GM19455 (cell line): ENCODE measurements at regions not wholly inside any gene's neighbourhood (a gene's known extent, or its start where the extent isn't known, plus 50 kb on each side); places are given as distances from the start of the nearest gene placed in this dataset.

Source experiments
- ATAC-seq: cut with Tn5 transposase; IDR thresholded peaks from one replicate; pipeline ENCODE4 v1.9.1; 2021; ENCODE audit not compliant: unreplicated experiment

GRCh38 chr22:22417495-22418162, 90.9 kb downstream of the ZNF280B start:
- no peak for ATAC-seq

- no peak for ATAC-seq
These were observed 90.4 kb downstream of the ZNF280B start for GRCh38 chr22:22418163-22418549.

- ATAC-seq: no peak
These were observed 89.6 kb downstream of the ZNF280B start for GRCh38 chr22:22418957-22419356.

GRCh38 chr22:22420580-22420979, 88.0 kb downstream of the ZNF280B start:
- ATAC-seq: no peak

- no peak for ATAC-seq
These were observed 87.2 kb downstream of the ZNF280B start for GRCh38 chr22:22421392-22421791.

GRCh38 chr22:22422629-22423112, 85.9 kb downstream of the ZNF280B start:
- ATAC-seq: peak; percentile 85

- ATAC-seq: no peak
These were observed 84.9 kb downstream of the ZNF280B start for GRCh38 chr22:22423681-22424080.

GRCh38 chr22:22424210-22424800, 84.2 kb downstream of the ZNF280B start:
- ATAC-seq: no peak

- ATAC-seq: no peak
These were observed 83.6 kb downstream of the ZNF280B start for GRCh38 chr22:22424956-22425355.

- ATAC-seq: no peak
These were observed 83.2 kb downstream of the ZNF280B start for GRCh38 chr22:22425356-22425755.

- ATAC-seq: no peak
These were observed 82.5 kb downstream of the ZNF280B start for GRCh38 chr22:22425783-22426624.

- no peak for ATAC-seq
These were observed 80.9 kb downstream of the ZNF280B start for GRCh38 chr22:22427542-22428065.

GRCh38 chr22:22428222-22429098, 80.1 kb downstream of the ZNF280B start:
- no peak for ATAC-seq

- ATAC-seq: no peak
These were observed 79.0 kb downstream of the ZNF280B start for GRCh38 chr22:22429369-22430108.

GRCh38 chr22:22430111-22430820, 78.3 kb downstream of the ZNF280B start:
- no peak for ATAC-seq

- no peak for ATAC-seq
These were observed 77.0 kb downstream of the ZNF280B start for GRCh38 chr22:22431271-22432220.

- ATAC-seq: no peak
These were observed 76.1 kb downstream of the ZNF280B start for GRCh38 chr22:22432479-22432878.

GRCh38 chr22:22432937-22433336, 75.6 kb downstream of the ZNF280B start:
- no peak for ATAC-seq
